C4-2B (cell line): ENCODE measurements at regions not wholly inside any gene's neighbourhood (a gene's known extent, or its start where the extent isn't known, plus 50 kb on each side); places are given as distances from the start of the nearest gene placed in this dataset.

Experiments
- H3K27ac ChIP-seq: fragments of 450-650 bp; 2 replicates; pipeline ENCODE4 v1.5.1; 2017
- CTCF ChIP-seq: fragments of 450-650 bp; conservative IDR thresholded peaks from 2 replicates; pipeline ENCODE4 v1.5.1; 2017; ENCODE audit warnings: mild to moderate bottlenecking
- ZFX ChIP-seq: fragments of 450-650 bp; IDR thresholded peaks from 2 replicates; pipeline ENCODE4 v1.6.1; 2017

- TF ChIP-seq ZFX (no peak), CTCF (no peak)
- no peak overlapping the region for H3K27ac ChIP-seq
These were observed 1782.1 kb upstream of the CELF4 start for GRCh38 chr18:39347701-39348100.

- H3K27ac ChIP-seq: no peak overlapping the region
- TF ChIP-seq ZFX (no peak), CTCF (no peak)
These were observed 1781.3 kb upstream of the CELF4 start for GRCh38 chr18:39346916-39347315.

GRCh38 chr18:39345321-39345720 lies 1779.7 kb upstream of the CELF4 start:
- TF ChIP-seq CTCF: no peak
- TF ChIP-seq ZFX: no peak
- H3K27ac ChIP-seq: no peak overlapping the region

- no peak overlapping the region for H3K27ac ChIP-seq
- TF ChIP-seq ZFX: no peak
- TF ChIP-seq CTCF: no peak
These were observed 1778.9 kb upstream of the CELF4 start for GRCh38 chr18:39344487-39344886.

- H3K27ac ChIP-seq: no peak overlapping the region
- TF ChIP-seq ZFX (no peak), CTCF (no peak)
These were observed 1775.5 kb upstream of the CELF4 start for GRCh38 chr18:39341129-39341528.

GRCh38 chr18:39340418-39340817 lies 1774.8 kb upstream of the CELF4 start:
- TF ChIP-seq ZFX (no peak), CTCF (no peak)
- no peak overlapping the region for H3K27ac ChIP-seq

- no peak overlapping the region for H3K27ac ChIP-seq
- TF ChIP-seq CTCF (no peak), ZFX (no peak)
These were observed 1764.1 kb upstream of the CELF4 start for GRCh38 chr18:39329496-39330275.
